SHP77 treated with DMSO at 0.1 percent for 48 hours (cell line): ENCODE measurements at regions not wholly inside any gene's neighbourhood (a gene's known extent, or its start where the extent isn't known, plus 50 kb on each side); places are given as distances from the start of the nearest gene placed in this dataset.

Source experiments
- DNase-seq: peaks from one replicate; lab custom pipeline; 2025; lab: John Stamatoyannopoulos, UW

DNA sequence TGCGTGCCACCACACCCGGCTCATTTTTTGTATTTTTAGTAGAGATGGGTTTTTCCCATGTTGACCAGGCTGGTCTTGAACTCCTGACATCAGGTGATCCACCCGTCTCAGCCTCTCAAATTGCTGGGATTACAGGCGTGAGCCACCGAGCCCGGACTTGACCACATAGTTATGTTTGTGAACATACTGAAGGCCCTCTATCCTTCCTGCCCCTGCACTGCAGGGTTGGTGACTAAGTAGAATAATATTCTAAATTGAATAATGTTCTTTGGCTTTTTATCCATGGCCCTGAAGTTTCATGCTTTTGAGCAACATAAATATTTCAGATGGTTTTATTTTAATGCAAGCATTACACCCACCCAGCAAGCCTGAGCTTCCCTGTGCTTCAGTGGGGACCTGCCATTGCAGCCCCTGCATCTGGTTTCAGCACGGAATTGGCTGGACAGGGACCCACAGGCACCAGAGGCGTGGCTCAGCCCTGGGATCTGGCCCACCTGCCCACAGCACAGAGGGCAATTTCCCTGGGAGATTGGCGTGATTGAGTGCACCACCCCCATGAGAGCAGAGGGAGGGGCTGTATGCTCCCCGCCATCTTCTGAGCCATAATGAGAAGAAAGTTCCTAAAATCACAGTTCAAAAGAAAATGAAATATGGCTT, 460.5 kb downstream of the BRD1 start:
- no peak for DNase-seq

DNA sequence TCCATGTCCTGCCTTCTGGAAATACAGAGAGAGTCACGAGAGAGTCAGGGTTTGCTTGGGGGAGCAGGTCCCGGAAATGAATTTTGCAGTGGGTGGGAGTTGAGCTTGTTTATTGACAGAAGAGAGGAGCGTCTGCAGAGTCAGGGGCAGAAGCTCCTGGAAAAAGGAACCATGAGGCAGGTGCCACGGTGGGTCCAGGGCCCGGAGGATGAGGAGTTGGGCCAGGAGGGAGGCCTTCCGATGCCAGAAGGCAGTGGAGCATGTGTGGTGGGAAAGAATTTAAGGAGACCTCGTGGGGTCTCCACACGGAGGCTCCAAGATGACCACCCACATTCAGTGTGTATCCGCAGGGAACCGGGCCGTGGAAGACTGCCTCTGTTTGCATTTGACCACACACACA, 461.2 kb downstream of the BRD1 start:
- DNase-seq, result no peak

DNA sequence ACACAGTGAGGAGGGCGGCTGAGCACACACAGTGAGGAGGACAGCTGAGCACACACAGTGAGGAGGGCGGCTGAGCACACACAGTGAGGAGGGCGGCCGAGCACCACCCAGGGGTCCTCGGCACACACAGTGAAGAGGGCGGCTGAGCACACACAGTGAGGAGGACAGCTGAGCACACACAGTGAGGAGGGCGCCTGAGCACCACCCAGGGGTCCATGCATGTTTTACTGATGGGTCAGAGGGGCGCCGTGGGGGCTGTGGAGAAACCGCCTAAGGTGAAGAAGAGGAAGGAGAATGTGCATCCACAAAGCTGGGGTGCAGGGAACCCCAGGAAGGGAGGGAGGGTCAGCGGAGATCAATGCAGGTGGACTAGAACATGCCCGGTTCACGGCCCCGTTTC, 461.8 kb downstream of the BRD1 start:
- DNase-seq, result peak; percentile 88

DNA sequence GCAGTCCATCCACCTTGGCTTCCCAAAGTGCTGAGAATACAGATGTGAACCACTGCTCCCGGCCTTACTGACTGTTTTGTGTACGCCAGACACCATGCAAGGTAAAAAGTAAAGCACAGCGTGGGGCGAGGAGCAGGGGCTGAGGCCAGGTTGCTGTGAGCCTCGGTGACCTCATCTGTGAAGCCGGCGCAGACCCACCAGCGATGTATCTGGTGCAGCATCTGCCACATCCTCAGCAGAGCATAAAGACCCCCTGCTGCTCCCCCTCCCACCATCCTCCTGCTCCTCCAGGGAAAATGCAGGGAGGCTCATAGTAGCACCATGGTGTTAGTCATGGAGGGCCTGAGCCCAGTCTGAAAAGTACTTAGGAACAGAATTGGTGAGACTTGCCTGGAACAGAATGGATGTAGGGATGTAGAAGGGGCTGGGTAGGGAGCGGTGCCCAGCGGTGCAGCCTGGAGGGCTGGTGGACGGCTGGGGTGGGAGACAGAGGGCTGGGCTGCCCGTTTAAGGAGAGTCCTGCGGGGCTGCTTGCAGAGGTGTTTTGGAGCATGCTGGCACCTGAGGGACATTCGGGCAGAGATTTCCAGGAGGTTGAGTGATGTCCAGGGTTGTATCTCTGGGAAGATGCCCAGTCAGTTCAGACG, 462.4 kb downstream of the BRD1 start:
- no peak for DNase-seq

DNA sequence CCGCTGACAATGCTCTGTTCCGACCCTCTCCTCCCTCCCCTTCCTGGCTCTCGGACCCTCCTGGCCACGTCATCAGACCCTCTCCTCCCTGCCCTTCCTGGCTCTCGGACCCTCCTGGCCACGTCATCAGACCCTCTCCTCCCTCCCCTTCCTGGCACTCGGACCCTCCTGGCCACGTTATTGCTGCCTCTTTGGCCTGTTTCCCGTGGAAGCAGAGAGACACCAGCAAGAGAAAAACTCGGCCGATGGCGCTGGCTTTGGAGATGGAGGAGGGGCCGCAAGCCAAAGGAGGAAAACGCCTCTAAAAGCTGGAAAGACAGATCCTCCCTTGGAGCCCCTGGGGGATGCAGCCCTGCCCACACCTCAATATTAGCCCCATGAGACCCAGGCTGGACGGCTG, 463.3 kb downstream of the BRD1 start:
- DNase-seq, result no peak

DNA sequence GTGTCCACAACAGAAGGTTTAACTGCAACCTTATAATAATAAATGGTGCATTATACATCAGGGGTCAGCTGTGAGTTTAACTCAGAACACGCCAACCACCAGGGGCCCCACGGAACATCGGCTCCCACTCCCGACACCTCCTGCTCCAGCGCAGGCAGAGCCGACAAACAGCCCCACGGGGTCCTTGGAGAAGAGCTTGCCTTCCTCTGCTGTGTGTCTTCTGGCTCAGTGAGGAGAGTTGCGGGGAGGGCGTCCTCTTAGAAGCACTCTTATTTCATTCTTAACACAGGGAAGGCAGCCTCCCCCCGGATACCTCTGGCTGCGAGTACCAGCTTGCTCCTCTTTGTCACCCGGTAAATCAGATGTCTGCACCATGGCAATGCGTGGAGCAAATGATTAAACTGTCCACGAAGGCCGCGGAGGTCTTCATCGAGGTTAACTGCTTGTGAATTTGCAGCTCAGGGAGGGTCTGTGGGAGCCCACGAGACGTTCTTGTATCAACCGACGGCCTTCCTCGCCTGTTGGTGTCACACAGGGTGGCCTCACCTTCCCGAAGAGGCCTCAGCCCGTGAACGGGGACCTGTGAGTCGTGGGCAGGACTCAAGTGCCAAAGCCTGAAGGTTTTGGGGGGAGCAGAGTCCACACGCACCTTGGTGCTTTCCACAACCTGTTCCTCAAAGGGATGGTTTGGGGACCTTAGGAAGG, 464.0 kb downstream of the BRD1 start:
- no peak for DNase-seq

DNA sequence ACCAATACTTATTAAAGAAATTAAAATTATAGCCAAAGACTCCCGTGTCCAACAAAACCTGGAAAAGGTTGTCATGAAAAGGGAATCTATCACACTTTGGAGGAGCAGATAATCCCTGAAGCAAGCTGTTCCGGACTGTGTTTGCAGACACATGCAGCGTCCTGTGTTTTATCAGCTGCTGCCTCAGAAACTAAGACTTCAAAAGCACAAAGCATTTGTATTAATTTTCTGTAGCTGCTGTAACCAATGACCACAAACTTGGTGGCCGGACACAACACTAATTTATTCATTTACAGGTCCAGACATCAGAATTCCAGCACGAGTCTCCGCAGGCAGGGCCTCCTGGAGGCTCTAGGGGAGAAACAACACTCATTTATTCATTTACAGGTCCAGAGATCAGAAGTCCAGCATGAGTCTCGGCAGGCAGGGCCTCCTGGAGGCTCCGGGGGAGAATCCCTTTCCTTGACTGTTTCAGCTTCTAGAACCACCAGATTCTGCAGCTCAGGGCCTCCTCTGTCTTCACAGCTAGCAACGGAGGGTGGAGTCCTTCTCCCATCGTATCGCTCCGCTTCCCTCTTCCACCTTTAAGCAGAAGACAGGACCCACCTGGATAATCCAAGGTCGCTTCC, 465.3 kb downstream of the BRD1 start:
- DNase-seq, result peak; percentile 76

DNA sequence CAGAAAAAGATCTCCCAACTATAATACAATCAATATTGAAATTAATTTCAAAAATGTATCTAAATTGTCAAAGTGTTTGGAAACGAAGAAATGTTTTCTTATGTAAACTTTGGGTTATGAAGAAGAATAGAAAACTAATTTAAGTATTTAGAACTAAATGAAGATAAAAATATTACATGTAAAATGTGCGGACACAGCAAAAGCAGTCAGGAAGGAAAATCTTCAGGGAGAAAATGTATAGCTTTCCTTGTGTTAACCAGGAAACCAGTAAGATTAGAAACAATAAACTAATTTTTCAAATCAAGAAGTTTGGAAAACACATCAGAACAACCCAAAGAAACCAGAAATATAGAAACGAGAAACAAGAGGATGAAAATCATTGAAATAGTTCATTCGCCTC, 466.5 kb downstream of the BRD1 start:
- no peak for DNase-seq

DNA sequence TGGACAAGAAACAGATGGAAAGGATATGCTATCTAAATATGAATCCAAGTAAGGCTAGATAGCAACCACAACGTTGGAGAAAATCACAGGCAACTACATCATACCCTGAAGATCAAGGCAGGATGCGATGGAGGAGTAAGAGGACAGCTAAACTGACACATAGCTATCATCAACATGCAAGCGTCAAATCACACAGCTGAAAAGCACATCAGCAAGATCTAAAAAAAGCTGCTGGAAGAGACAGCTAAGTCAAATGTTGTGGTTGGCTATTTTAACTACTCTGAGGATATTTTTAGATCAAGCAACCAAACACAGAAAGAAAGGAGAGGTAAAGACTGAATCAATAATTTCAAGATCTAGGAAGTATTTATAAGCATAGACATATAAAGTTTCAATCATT, 466.9 kb downstream of the BRD1 start:
- DNase-seq, result no peak

DNA sequence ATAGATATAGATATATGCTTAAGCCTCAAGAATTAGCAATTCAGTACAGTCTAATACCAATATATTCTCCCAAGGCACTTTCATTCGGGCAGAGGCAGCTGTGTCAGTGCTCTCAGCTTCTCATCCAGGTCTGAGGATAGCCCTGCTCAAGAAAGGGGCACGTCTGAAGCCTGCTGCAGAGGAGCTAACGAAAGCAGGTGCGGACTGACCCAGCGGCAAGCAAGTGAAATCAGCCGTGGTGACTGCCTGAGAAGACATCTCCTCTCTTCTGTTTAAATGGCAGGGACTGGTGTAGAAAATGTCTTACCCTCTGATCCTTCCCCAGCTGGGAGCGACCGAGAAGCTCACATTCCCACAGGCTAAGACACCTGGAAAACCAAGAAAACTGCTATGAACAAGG, 468.6 kb downstream of the BRD1 start:
- no peak for DNase-seq

DNA sequence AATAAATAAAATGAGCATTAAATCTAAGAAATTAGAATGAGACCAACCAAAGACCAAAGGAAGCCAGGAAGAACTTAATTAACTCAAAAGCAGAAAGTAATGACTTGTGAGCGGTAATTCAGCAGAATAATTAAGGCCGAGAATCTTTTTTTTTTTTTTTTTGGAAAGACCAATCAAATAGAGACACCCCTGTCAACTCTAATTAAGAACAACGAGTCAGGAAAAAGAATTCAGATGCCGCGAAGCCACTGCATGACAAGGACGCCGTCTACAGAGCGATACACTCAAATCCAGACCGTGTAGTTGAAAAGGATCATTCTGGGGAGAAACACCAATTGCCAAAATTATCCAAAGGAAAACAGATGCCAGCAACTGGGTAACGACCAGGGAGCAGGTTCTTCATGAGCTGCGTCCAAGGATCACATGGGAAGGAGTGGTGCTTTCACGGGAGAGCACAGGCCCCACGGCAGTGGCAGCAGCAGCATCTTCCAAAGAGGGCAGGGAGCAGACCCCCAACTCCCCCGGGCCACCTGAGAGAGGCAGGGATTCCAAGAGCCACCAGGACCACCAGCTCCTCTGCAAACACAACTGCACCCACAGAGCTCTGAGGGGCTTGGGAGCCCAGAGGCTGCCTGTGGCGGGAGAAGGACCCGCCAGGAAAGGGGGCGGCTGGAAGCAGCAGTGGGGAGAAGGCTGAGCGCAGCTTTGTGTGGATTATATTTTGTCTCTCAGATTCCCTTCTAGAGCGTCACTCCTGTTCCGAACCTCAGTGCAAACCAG, 469.8 kb downstream of the BRD1 start:
- DNase-seq, result no peak

DNA sequence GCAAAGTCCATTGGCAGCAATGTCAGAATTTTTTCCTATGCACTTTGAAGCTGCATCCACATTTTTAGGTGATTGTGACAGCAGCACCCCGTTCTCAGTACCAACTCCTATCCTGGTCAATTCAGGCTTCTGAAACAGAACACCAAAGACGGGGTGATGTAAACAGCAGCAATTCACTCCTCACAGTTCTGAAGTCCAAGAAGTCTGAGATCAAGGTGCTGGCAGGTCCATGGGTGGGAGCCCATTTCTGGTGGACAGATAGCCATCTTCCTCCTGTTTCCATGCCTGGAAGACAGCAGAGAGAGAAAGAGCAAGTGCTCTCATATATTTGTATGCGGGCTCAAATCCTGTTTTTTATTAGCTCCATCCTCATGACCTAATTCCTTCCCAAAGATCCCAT, 471.2 kb downstream of the BRD1 start:
- DNase-seq, result no peak

DNA sequence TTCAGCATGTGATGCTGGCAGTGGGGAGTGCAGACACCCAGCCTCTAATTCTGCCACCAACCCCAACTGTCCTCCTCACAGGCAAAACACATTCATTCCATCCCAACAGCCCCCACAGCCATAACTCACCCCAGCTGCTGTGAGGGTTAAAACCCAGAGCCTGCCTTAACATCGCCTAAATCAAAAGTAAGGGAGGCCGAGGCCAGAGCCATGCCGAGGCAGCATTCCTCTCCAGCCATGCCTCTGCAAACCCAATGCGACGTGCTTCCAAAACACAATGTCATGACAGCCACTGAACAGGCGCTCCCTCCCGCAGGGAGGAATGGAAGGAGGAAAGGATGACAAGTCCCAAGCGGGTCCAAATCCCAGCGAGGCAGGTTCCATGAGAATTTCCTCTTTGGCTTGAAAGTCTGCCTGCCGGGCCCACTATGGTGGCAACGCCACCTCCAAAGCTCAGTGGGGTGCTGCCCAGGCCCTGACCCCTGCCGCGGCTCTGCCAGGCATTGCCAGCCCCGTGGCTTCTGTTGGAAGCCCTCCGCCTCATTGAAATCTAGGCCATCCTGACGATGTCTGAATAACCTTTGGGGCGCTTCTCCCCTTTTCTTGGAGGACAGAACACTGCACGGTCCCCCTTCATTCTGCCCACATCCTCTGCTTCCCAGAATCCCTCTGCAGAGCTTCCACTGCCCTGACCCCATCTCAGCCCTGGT, 472.3 kb downstream of the BRD1 start:
- DNase-seq, result no peak

DNA sequence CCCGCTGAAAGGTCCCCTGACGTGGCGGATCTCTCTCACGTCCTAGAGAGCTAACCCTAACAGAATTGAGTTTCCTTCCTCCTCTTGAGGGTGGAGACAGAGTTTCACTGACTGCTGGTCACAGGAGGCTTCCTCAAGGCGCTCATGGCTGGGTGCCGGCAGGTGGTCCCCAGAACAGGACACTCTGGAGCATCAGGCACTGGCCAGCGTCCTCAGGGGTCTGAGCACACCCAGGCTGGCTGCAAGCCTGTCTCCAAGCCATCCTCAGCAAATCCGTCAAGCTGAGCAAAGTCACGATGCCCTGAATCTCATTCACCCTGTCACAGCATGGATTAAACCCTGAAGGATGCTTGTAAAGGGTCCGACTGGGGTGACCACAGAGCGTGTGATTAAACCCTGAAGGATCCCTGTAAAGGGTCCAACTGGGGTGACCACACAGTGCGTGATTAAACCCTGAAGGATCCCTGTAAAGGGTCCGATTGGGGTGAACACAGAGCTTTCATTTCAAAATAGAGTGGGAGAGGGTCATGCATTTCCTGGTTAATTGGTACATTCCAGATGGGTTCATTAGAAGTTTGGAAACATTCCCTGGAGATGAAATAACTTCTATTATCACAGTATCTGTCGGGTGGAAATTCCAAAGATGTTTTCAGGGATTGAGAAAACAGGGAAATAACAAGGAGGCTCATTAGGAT, 473.0 kb downstream of the BRD1 start:
- DNase-seq, result no peak

DNA sequence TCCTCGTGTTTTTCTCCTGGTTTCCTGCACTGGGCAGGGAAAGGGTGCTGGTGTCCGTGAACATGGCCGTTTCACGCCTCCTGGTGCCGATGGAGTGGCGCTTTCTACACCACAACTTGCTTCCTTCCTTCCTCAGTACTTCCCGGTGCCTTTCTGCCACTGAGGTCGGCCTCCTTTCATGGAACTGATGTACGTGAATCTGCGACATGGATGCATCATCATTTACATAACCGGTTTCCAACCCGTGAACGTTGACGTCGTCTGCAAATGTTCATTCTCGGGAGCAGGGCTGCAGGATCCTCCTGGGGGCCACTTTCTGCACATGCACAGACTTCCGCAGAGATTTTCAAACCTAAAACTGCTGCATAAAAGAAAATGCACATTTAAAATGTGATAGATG, 474.4 kb downstream of the BRD1 start:
- no peak for DNase-seq

DNA sequence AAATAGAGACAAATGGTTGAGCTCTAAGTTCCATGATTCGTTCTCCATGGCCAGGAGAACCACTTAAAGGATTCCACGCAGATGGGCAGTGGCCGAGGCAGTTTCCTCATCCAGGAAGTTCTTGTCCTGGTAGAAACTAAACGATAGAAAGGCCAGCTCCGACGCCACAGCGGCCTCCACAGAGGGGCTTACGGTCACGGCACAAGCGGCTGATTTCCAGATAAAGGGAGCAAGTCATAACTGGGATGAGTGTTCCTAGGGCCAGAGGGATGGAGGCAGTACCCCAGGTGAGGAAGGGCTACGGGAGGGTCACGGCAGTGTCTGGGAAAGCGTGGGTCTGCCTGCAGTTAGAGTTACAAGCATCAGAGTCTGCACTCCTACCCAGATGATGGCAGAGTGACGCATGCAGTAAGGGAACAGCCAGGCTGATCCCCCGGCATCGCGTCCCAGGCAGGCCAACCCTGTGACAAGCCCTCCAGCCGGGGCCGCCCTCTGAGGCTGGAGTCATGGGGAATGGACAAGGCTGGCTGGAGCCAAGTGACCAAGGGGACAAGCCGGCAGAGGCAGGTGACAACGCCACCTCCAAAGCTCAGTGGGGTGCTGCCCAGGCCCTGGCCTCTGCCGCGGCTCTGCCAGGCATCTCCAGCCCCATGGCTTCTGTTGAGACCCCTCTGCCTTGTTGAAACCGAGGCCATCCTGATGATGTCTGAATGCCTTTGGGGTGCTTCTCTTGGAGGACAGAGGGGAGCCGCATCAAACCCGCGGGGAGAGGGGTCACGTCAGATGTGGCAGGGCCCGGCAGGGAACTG, 475.1 kb downstream of the BRD1 start:
- DNase-seq, result no peak

DNA sequence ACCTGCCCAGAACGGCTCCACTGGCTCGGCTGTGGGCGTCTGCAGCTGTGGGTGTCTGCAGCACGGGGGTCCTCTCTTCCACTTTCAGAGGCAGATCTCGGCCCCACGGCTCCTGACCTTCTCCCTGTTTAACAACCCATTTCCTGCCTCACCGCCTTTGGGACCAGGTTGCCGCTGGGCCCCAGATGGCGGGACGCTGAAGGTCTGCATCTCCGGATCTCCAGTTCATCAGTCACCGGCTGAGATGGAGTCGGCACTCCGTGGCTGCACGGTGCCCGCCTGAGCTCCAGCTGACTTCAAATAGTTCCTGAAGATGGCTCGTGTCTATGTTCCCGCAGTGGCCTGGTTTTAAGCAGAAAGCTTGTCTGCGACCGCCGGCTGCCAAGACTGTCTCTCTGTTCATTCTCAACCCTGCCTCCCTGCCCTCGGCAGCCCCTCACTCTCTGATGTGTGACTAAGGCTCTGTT, 475.9 kb downstream of the BRD1 start:
- no peak for DNase-seq

DNA sequence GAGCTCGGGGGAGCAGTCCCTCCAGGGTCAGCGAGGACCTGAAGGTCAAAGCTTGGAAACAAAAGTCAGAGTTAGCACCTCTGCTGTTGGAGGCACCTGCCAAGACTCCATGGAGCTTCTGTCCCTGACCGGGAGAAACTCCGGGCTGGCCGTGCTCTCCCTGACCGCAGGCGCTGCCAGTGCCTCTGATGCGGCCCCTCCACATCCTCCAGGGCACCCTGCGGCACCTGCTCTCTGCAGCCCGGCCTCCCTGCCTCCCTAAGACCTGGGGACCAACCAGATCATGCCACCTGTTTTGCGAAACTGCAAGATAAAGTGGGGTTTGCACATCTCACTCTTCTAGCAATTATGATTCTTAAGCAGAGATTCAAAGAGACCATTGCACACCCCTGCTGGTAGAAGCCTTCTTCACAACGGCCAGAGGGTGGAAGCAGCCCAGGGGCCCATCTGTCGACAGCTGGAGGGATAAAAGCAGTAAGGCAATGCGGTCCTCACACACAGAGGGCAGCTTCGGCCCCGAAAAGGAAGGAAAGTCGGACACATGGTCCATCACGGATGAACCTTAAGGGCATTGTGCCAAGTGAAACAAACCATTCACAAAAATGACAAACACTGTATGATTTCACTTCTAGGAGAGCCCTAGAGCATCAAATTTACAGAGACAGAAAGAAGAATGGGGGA, 477.1 kb downstream of the BRD1 start:
- DNase-seq, result peak; percentile 45

DNA sequence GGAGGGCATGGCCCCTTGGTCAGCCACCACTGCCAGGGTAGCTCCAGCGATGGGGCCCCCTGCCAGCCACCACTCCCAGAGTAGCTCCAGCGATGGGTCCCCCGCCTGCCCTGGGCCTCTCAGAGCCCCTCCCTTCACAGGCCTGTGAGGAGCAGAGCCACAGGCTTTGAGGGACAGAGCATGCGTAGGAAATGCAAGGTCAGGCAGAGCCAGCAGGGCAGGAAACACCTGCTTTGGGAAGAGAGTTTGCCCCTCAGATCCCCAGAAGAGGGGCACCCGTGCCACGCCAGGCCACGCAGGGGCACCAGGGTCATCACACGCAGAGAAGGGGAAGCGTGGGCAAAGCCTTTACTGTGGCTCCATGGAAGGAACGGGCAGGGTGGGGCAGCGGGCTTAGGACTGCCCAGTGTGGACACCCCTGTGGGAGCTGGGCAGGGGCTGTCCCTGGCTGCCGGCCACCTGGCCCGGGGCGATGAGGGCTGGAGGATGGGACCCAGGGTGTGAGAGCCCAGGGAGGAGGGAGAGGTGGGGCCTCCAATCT, 477.8 kb downstream of the BRD1 start:
- no peak for DNase-seq
